ENCODE measurements at regions not wholly inside any gene's neighbourhood (a gene's known extent, or its start where the extent isn't known, plus 50 kb on each side); places are given as distances from the start of the nearest gene placed in this dataset.

GRCh38 chr1:234911787-234912186 is 216.8 kb downstream of the TOMM20 start:
- no peak for TF ChIP-seq CTCF (optimal IDR thresholded peaks at IDR 0.05 in 1 of 3, IDR thresholded peaks at IDR 0.05 in 1 of 3, conservative IDR thresholded peaks at IDR 0.05 in 1 of 3; ENCODE audit: extremely low read depth in 1 of 3, insufficient read depth in 2 of 3, low read length in 3 of 3)
- no peak for TF ChIP-seq EZH2 (IDR thresholded peaks at IDR 0.05; ENCODE audit: low read length)
